MCF 10A (cell line): ENCODE measurements at regions not wholly inside any gene's neighbourhood (a gene's known extent, or its start where the extent isn't known, plus 50 kb on each side); places are given as distances from the start of the nearest gene placed in this dataset.

Experiments used
- BruUV-seq: library from RNA; stranded (reverse); fragments of 400-500 nt; replicated peaks from 2 replicates; lab custom pipeline; 2021; lab: Mats Ljungman, UMichigan
- CTCF ChIA-PET: fragments of 300-600 bp; sonication (Branson Sonifier 250); formaldehyde crosslinking; extraction: SDS; loops from one replicate; lab custom pipeline; 2021; ENCODE audit warnings: antibody characterized with exemption, inconsistent platforms; lab: Yijun Ruan, JAX
- POLR2A ChIA-PET: fragments of 300-600, 350-650 bp; sonication (Branson Sonifier 250); formaldehyde crosslinking; extraction: SDS; loops from one replicate; lab custom pipeline; 2020; ENCODE audit warnings: antibody characterized with exemption, inconsistent platforms; lab: Yijun Ruan, JAX
- DNase-seq: peaks from one replicate; pipeline ENCODE4 v3.0.0-alpha.2; 2018; ENCODE audit not compliant: unreplicated experiment
- H3K27ac Mint-ChIP-seq: one replicate; pipeline ENCODE4 v1.8.0; 2022; ENCODE audit warnings: mild to moderate bottlenecking, low read depth, mixed read lengths; ENCODE audit not compliant: unreplicated experiment
- H3K27me3 Mint-ChIP-seq: one replicate; pipeline ENCODE4 v1.8.0; 2022; ENCODE audit warnings: mixed read lengths; ENCODE audit not compliant: insufficient read depth, unreplicated experiment
- H3K36me3 Mint-ChIP-seq: one replicate; pipeline ENCODE4 v1.8.0; 2022; ENCODE audit warnings: mild to moderate bottlenecking, moderate library complexity, mixed read lengths; ENCODE audit not compliant: insufficient read depth, unreplicated experiment
- H3K4me1 Mint-ChIP-seq: one replicate; pipeline ENCODE4 v1.8.0; 2022; ENCODE audit warnings: mixed read lengths; ENCODE audit not compliant: insufficient read depth, unreplicated experiment
- H3K4me3 Mint-ChIP-seq: one replicate; pipeline ENCODE4 v1.8.0; 2022; ENCODE audit warnings: mild to moderate bottlenecking, moderate library complexity, mixed read lengths; ENCODE audit not compliant: unreplicated experiment
- H3K9me3 Mint-ChIP-seq: one replicate; pipeline ENCODE4 v1.8.0; 2022; ENCODE audit warnings: mixed read lengths; ENCODE audit not compliant: unreplicated experiment
- CTCF ChIP-seq: fragments of 200-600 bp; IDR thresholded peaks from one replicate; pipeline ENCODE4 v1.8.0; 2022; ENCODE audit warnings: antibody characterized with exemption, mild to moderate bottlenecking; ENCODE audit not compliant: unreplicated experiment
- intact Hi-C: fragments of 100-400 bp; cut with micrococcal nuclease; formaldehyde crosslinking; loops from 2 replicates; pipeline ENCODE4 v1.14.1; 2022

- CTCF ChIA-PET, result interaction anchor here (0.6 to 1.1 kb wide), 2 partner anchors 12 to 222 kb away, joined by 3 read pairs; no protein-coding TSS in a partner anchor
- TF ChIP-seq CTCF, result no peak
- intact Hi-C loops, result no loop called here
Observed at GRCh38 chr4:20062054-20062453, 189.7 kb upstream of the SLIT2 start.

GRCh38 chr4:20050768-20051167 is 200.9 kb upstream of the SLIT2 start:
- TF ChIP-seq CTCF, result no peak
- no peaks in the 10 kb centered on the region for H3K9me3 Mint-ChIP-seq
- CTCF ChIA-PET, result no interaction called here
- H3K4me3 Mint-ChIP-seq, result no peak overlapping the region
- H3K27ac Mint-ChIP-seq, result no peak overlapping the region
- H3K36me3 Mint-ChIP-seq, result no peaks in the 10 kb centered on the region
- no peaks in the 10 kb centered on the region for H3K27me3 Mint-ChIP-seq
- H3K4me1 Mint-ChIP-seq, result peaks cover 5% of the 10 kb centered on the region
- intact Hi-C loops, result no loop called here
- BruUV-seq, result no TSS peak
- DNase-seq, result no peak
- POLR2A ChIA-PET, result no interaction called here

More at GRCh38 chr4:20062054-20062453, 189.7 kb upstream of the SLIT2 start:
- H3K27ac Mint-ChIP-seq, result no peak overlapping the region
- no TSS peak for BruUV-seq
- H3K4me3 Mint-ChIP-seq, result no peak overlapping the region
- no peaks in the 10 kb centered on the region for H3K4me1 Mint-ChIP-seq
- H3K36me3 Mint-ChIP-seq, result no peaks in the 10 kb centered on the region
- POLR2A ChIA-PET, result no interaction called here
- no peak for DNase-seq
- H3K9me3 Mint-ChIP-seq, result no peaks in the 10 kb centered on the region
- H3K27me3 Mint-ChIP-seq, result no peaks in the 10 kb centered on the region

- ChIA-PET POLR2A (no interaction called here), CTCF (no interaction called here)
- no peak overlapping the region for H3K4me3 Mint-ChIP-seq
- no peaks in the 10 kb centered on the region for H3K36me3 Mint-ChIP-seq
- TF ChIP-seq CTCF, result no peak
- no peak overlapping the region for H3K27ac Mint-ChIP-seq
- H3K4me1 Mint-ChIP-seq, result peaks cover 6% of the 10 kb centered on the region
- no peaks in the 10 kb centered on the region for H3K9me3 Mint-ChIP-seq
- no peaks in the 10 kb centered on the region for H3K27me3 Mint-ChIP-seq
- DNase-seq, result no peak
- no TSS peak for BruUV-seq
- intact Hi-C loops, result no loop called here
Observed at GRCh38 chr4:20049889-20050288, 201.8 kb upstream of the SLIT2 start.

- ChIA-PET CTCF (no interaction called here), POLR2A (no interaction called here)
- H3K36me3 Mint-ChIP-seq, result no peaks in the 10 kb centered on the region
- no TSS peak for BruUV-seq
- intact Hi-C loops, result no loop called here
- H3K4me1 Mint-ChIP-seq, result peaks cover 20% of the 10 kb centered on the region
- no peak for DNase-seq
- H3K27me3 Mint-ChIP-seq, result no peaks in the 10 kb centered on the region
- no peak overlapping the region for H3K4me3 Mint-ChIP-seq
- TF ChIP-seq CTCF, result no peak
- no peaks in the 10 kb centered on the region for H3K9me3 Mint-ChIP-seq
- H3K27ac Mint-ChIP-seq, result no peak overlapping the region
Observed at GRCh38 chr4:20046931-20047677, 204.6 kb upstream of the SLIT2 start.
